GM23248 (cell line): ENCODE measurements at regions not wholly inside any gene's neighbourhood (a gene's known extent, or its start where the extent isn't known, plus 50 kb on each side); places are given as distances from the start of the nearest gene placed in this dataset.
"Not testable (repeated sequence)": the region's sequence is repeated elsewhere in the genome, so short reads cannot be mapped to it uniquely, and the experiment has no call there.

Source experiments
- DNase-seq: peaks from one replicate; pipeline ENCODE4 v3.0.0-alpha.2; 2015
- H2AFZ ChIP-seq: fragments of 200-600 bp; sonication (generic); 2 replicates; pipeline ENCODE4 v1.6.1; 2016; ENCODE audit warnings: antibody characterized with exemption
- H3F3A ChIP-seq: fragments of 200-600 bp; sonication (generic); 2 replicates; pipeline ENCODE4 v1.6.1; 2016; ENCODE audit warnings: mild to moderate bottlenecking, antibody characterized with exemption, mixed run types; ENCODE audit not compliant: insufficient read depth
- H3K27ac ChIP-seq: fragments of 200-600 bp; sonication (generic); 2 replicates; pipeline ENCODE4 v1.5.1; 2016; ENCODE audit warnings: mild to moderate bottlenecking
- H3K27me3 ChIP-seq: fragments of 200-600 bp; sonication (generic); replicated peaks from 2 replicates; pipeline ENCODE4 v1.6.1; 2016; ENCODE audit warnings: mild to moderate bottlenecking; ENCODE audit not compliant: insufficient read depth
- H3K36me3 ChIP-seq: fragments of 200-600 bp; sonication (generic); 2 replicates; pipeline ENCODE4 v1.6.1; 2016; ENCODE audit warnings: low read depth, mild to moderate bottlenecking
- H3K4me1 ChIP-seq: fragments of 200-600 bp; sonication (generic); 2 replicates; pipeline ENCODE4 v1.6.1; 2016; ENCODE audit warnings: mild to moderate bottlenecking; ENCODE audit not compliant: insufficient read depth
- H3K4me2 ChIP-seq: fragments of 200-600 bp; sonication (generic); one replicate; pipeline ENCODE4 v1.6.1; 2016; ENCODE audit warnings: mild to moderate bottlenecking; ENCODE audit not compliant: unreplicated experiment
- H3K4me3 ChIP-seq: fragments of 200-600 bp; sonication (generic); 2 replicates; pipeline ENCODE4 v1.5.1; 2016; ENCODE audit warnings: mild to moderate bottlenecking
- H3K79me2 ChIP-seq: fragments of 200-600 bp; sonication (generic); 2 replicates; pipeline ENCODE4 v1.6.1; 2016; ENCODE audit warnings: mild to moderate bottlenecking; ENCODE audit not compliant: insufficient read depth
- H3K9ac ChIP-seq: fragments of 200-600 bp; sonication (generic); 2 replicates; pipeline ENCODE4 v1.6.1; 2016; ENCODE audit warnings: mild to moderate bottlenecking
- H3K9me2 ChIP-seq: fragments of 200-600 bp; sonication (generic); 2 replicates; pipeline ENCODE4 v1.6.1; 2016; ENCODE audit warnings: mixed run types, mild to moderate bottlenecking, moderate library complexity; ENCODE audit not compliant: insufficient read depth
- H3K9me3 ChIP-seq: fragments of 200-600 bp; sonication (generic); one replicate; pipeline ENCODE4 v1.6.1; 2017; ENCODE audit warnings: low read depth
- H4K20me1 ChIP-seq: fragments of 200-600 bp; sonication (generic); 2 replicates; pipeline ENCODE4 v1.6.0; 2016; ENCODE audit not compliant: insufficient read depth
- EZH2 ChIP-seq: fragments of 200-600 bp; sonication (generic); IDR thresholded peaks from 2 replicates; pipeline ENCODE4 v1.6.1; 2018; ENCODE audit warnings: antibody characterized with exemption, mild to moderate bottlenecking; ENCODE audit not compliant: insufficient read depth, poor library complexity, severe bottlenecking
- EZH2phosphoT487 ChIP-seq: fragments of 200-600 bp; sonication (generic); IDR thresholded peaks from 2 replicates; pipeline ENCODE4 v1.6.1; 2018; ENCODE audit warnings: antibody characterized with exemption, moderate library complexity, mild to moderate bottlenecking, low read depth; ENCODE audit not compliant: insufficient read depth
- WGBS, 2 experiments: methylation state at CpG; one replicate each; pipeline ENCODE4 v1.1.6; 2015 to 2017; ENCODE audit warnings: low lambda C conversion rate in 2 of 2, low coverage in 1 of 2; ENCODE audit errors: missing lambda C conversion rate in 2 of 2; 5-methylcytosine and 5-hydroxymethylcytosine counted together
- in situ Hi-C: fragments of 300-500 bp; cut with MboI; formaldehyde crosslinking; loops from 2 replicates; pipeline ENCODE4 v1.15.0; 2020

GRCh38 chr5:125487231-125487630, 740.8 kb upstream of the ZNF608 start:
- in situ Hi-C loops = no loop called here
- Histone ChIP-seq H4K20me1 (no peaks in the 10 kb centered on the region), H3F3A (peaks cover 38% of the 10 kb centered on the region), H3K4me3 (no peak overlapping the region), H3K4me1 (peaks cover 30% of the 10 kb centered on the region), H3K79me2 (no peaks in the 10 kb centered on the region), H3K27me3 (no peaks in the 10 kb centered on the region; the same call in 1 of the 2 replicates), H3K9ac (no peak overlapping the region), H3K27ac (no peak overlapping the region), H3K36me3 (no peaks in the 10 kb centered on the region), H2AFZ (no peak overlapping the region), H3K4me2 (peak overlapping the region; percentile 79), H3K9me2 (no peaks in the 10 kb centered on the region), H3K9me3 (no peaks in the 10 kb centered on the region)
- no peak for TF ChIP-seq EZH2
- no peak for TF ChIP-seq EZH2phosphoT487
- peak; percentile 5 for DNase-seq
- 46 to 52% methylated on average over 3 of the region's 3 CpGs for WGBS, 2 experiments

DNA sequence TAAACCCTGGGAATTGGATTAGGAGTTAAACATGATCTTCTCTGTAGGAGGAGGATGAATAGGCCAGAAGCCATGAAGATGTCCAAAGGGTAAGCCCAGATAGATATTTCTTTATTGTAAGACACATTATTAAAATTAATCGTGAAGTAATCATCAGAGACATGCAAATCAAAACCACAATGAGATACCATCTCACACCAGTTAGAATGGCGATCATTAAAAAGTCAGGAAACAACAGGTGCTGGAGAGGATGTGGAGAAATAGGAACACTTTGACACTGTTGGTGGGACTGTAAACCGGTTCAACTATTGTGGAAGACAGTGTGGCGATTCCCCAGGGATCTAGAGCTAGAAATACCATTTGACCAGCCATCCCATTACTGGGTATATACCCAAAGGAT, 741.2 kb upstream of the ZNF608 start:
- Histone ChIP-seq H3K4me1 (peaks cover 30% of the 10 kb centered on the region), H3F3A (peaks cover 38% of the 10 kb centered on the region)
- H3K4me3 ChIP-seq, H4K20me1 ChIP-seq, in situ Hi-C loops, H3K9ac ChIP-seq, H3K4me2 ChIP-seq, H3K36me3 ChIP-seq, H3K9me2 ChIP-seq, H3K79me2 ChIP-seq, H3K9me3 ChIP-seq, H3K27me3 ChIP-seq, H2AFZ ChIP-seq, DNase-seq, H3K27ac ChIP-seq: not testable (repeated sequence)
- 96 to 100% methylated on average over 4 of the region's 4 CpGs for WGBS, 2 experiments

DNA sequence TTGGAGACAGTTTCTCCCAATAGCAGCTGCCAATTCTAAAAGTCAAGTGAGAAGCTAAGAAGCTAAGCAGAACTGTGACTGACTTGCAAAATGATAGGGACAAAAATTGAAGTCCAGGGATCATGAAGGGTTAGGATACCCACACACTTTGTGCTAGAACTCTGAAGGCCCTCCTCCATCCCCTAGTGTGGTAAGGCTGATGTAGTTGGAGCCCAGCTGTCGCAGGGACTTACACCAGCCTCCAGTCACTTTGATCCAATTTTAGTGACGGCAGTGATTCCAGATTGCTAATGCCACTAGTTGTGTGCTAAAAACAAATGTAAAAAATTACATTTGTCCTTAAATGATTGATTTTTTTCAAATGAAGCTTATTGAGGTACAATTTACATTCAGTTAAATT, 742.7 kb upstream of the ZNF608 start:
- in situ Hi-C loops = no loop called here
- 98 to 100% methylated on average over 2 of the region's 2 CpGs for WGBS, 2 experiments

GRCh38 chr5:125491986-125492492, 745.6 kb upstream of the ZNF608 start:
- H4K20me1 ChIP-seq = no peaks in the 10 kb centered on the region
- H3K79me2 ChIP-seq = no peaks in the 10 kb centered on the region
- H3F3A ChIP-seq = peaks cover 4% of the 10 kb centered on the region; the same call in 1 of the 2 replicates
- 86 to 88% methylated on average over 3 of the region's 3 CpGs for WGBS, 2 experiments
- no peak for TF ChIP-seq EZH2phosphoT487
- TF ChIP-seq EZH2 = no peak
- no peaks in the 10 kb centered on the region for H3K36me3 ChIP-seq
- no peak overlapping the region for H3K27ac ChIP-seq
- H3K4me1 ChIP-seq = peaks cover 4% of the 10 kb centered on the region
- no peaks in the 10 kb centered on the region for H3K9me3 ChIP-seq
- no peaks in the 10 kb centered on the region for H3K9me2 ChIP-seq
- no peak overlapping the region for H3K4me2 ChIP-seq
- no peak for DNase-seq
- in situ Hi-C loops = no loop called here
- H3K4me3 ChIP-seq = no peak overlapping the region
- H2AFZ ChIP-seq = no peak overlapping the region
- H3K27me3 ChIP-seq = no peaks in the 10 kb centered on the region; the same call in none of the 2 replicates
- no peak overlapping the region for H3K9ac ChIP-seq

More for the DNA sequence above, 742.7 kb upstream of the ZNF608 start:
- H3K4me1 ChIP-seq = peaks cover 30% of the 10 kb centered on the region
- TF ChIP-seq EZH2phosphoT487 (no peak), EZH2 (no peak)
- no peak for DNase-seq
- no peaks in the 10 kb centered on the region; the same call in 1 of the 2 replicates for H3K27me3 ChIP-seq
- no peak overlapping the region for H3K4me2 ChIP-seq
- no peak overlapping the region for H3K4me3 ChIP-seq
- H3K27ac ChIP-seq = no peak overlapping the region
- no peaks in the 10 kb centered on the region for H4K20me1 ChIP-seq
- H3K79me2 ChIP-seq = no peaks in the 10 kb centered on the region
- H3K36me3 ChIP-seq = no peaks in the 10 kb centered on the region
- H3K9me3 ChIP-seq = no peaks in the 10 kb centered on the region
- peaks cover 30% of the 10 kb centered on the region for H3F3A ChIP-seq
- H3K9me2 ChIP-seq = no peaks in the 10 kb centered on the region
- no peak overlapping the region for H2AFZ ChIP-seq
- no peak overlapping the region for H3K9ac ChIP-seq

- H3K4me1 ChIP-seq = no peaks in the 10 kb centered on the region
- no peaks in the 10 kb centered on the region for H3F3A ChIP-seq
- 94 to 97% methylated on average over 2 of the region's 2 CpGs for WGBS, 2 experiments
- H3K4me2 ChIP-seq = no peak overlapping the region
- no peak for DNase-seq
- no peak overlapping the region for H3K27ac ChIP-seq
- no peaks in the 10 kb centered on the region for H3K9me3 ChIP-seq
- in situ Hi-C loops = no loop called here
- no peaks in the 10 kb centered on the region; the same call in none of the 2 replicates for H3K27me3 ChIP-seq
- no peaks in the 10 kb centered on the region for H3K79me2 ChIP-seq
- no peak overlapping the region for H3K9ac ChIP-seq
- TF ChIP-seq EZH2phosphoT487 (no peak), EZH2 (no peak)
- H3K9me2 ChIP-seq = no peaks in the 10 kb centered on the region
- H3K4me3 ChIP-seq = no peak overlapping the region
- no peaks in the 10 kb centered on the region for H3K36me3 ChIP-seq
- H2AFZ ChIP-seq = no peak overlapping the region
- H4K20me1 ChIP-seq = no peaks in the 10 kb centered on the region
Observed at GRCh38 chr5:125492977-125493376, 746.5 kb upstream of the ZNF608 start.
